ENCODE measurements at regions not wholly inside any gene's neighbourhood (a gene's known extent, or its start where the extent isn't known, plus 50 kb on each side); places are given as distances from the start of the nearest gene placed in this dataset.

GRCh38 chr3:182078316-182078715, 366.6 kb downstream of the SOX2 start:
- TF ChIP-seq CTCF (IDR thresholded peaks at IDR 0.05) (no peak), REST (IDR thresholded peaks at IDR 0.05; ENCODE audit: insufficient read depth in 1 of 2, low read depth in 2 of 2, low read length in 1 of 2) (no peak), POLR2AphosphoS5 (IDR thresholded peaks at IDR 0.05; ENCODE audit: low read depth, low read length) (no peak), SIN3A (IDR thresholded peaks at IDR 0.05; ENCODE audit: borderline replicate concordance, insufficient read depth, low read depth, low read length) (no peak), TCF7L2 (IDR thresholded peaks at IDR 0.05; ENCODE audit: low read depth, low read length) (no peak)

Data from Panc1 (cell line).